Upper lobe of left lung (tissue), 4 donors: ENCODE measurements at regions not wholly inside any gene's neighbourhood (a gene's known extent, or its start where the extent isn't known, plus 50 kb on each side); places are given as distances from the start of the nearest gene placed in this dataset.

ENCODE experiments used
- CTCF ChIP-seq, 6 experiments: fragments of 450-650 bp in 4 of 6; fragments of 200-600 bp in 2 of 6; sonication (generic) in 2 of 6; IDR thresholded peaks; one replicate each; pipeline ENCODE4 v1.5.1; 2016 to 2019; ENCODE audit warnings: antibody characterized with exemption in 6 of 6
- EP300 ChIP-seq, 4 donors: sonication (generic); formaldehyde crosslinking; IDR thresholded peaks; one replicate each; pipeline ENCODE4 v1.5.1; 2017; ENCODE audit warnings: antibody characterized with exemption in 4 of 4, control low read depth in 2 of 4
- POLR2AphosphoS5 ChIP-seq, 2 donors: sonication (generic); formaldehyde crosslinking; IDR thresholded peaks; one replicate each; pipeline ENCODE4 v1.5.1; 2017; ENCODE audit warnings: antibody characterized with exemption in 2 of 2

- TF ChIP-seq CTCF (IDR thresholded peaks at IDR 0.05) = no peak
- TF ChIP-seq POLR2AphosphoS5 (IDR thresholded peaks at IDR 0.05) = no peak
- TF ChIP-seq EP300 (IDR thresholded peaks at IDR 0.05) = no peak
Observed at GRCh38 chr5:26430323-26430722, 608.1 kb downstream of the CDH9 start.
